ENCODE measurements at regions not wholly inside any gene's neighbourhood (a gene's known extent, or its start where the extent isn't known, plus 50 kb on each side); places are given as distances from the start of the nearest gene placed in this dataset.

DNA sequence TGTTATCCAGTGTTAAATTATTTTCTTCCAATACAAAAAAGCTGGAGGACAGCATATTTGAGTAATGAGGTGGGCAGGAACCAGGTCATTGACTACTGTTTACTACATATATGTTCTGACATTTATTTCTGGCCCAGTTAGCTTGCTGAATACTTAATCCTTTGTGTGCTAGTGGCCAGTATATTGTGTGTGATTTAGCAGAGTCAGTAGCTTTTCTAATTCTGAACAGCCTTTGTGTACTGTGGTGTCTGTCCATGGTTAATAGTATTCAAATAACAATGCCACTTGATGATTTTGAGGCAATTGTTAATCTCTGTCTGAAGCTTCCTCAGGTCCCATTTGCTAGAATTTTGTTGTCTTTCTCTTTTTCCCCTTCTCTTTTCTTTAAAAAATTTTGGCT lies 286.5 kb upstream of the E2F7 start:
- no peaks in the 10 kb centered on the region for H3K36me3 ChIP-seq (ENCODE audit: insufficient read depth, insufficient read length, low read length)
- H3K4me3 ChIP-seq (ENCODE audit: insufficient read length, low read depth): no peak overlapping the region
- H3K4me1 ChIP-seq (ENCODE audit: insufficient read depth, insufficient read length): no peaks in the 10 kb centered on the region
- TF ChIP-seq SUZ12 (IDR thresholded peaks at IDR 0.05; ENCODE audit: extremely low read depth, insufficient read depth, insufficient read length) (no peak), YY1 (IDR thresholded peaks at IDR 0.05; ENCODE audit: insufficient read depth, insufficient read length) (no peak), ZNF274 (IDR thresholded peaks at IDR 0.05; ENCODE audit: low read depth, low read length) (no peak)
- no peaks in the 10 kb centered on the region for H3K27me3 ChIP-seq (ENCODE audit: insufficient read depth, insufficient read length)
- H3K9me3 ChIP-seq (ENCODE audit: insufficient read depth, low read length): no peaks in the 10 kb centered on the region
- no peak for DNase-seq (ENCODE audit: low read depth, low spot score)
- no peak overlapping the region for H3K9ac ChIP-seq (ENCODE audit: insufficient read length, low read depth)

DNA sequence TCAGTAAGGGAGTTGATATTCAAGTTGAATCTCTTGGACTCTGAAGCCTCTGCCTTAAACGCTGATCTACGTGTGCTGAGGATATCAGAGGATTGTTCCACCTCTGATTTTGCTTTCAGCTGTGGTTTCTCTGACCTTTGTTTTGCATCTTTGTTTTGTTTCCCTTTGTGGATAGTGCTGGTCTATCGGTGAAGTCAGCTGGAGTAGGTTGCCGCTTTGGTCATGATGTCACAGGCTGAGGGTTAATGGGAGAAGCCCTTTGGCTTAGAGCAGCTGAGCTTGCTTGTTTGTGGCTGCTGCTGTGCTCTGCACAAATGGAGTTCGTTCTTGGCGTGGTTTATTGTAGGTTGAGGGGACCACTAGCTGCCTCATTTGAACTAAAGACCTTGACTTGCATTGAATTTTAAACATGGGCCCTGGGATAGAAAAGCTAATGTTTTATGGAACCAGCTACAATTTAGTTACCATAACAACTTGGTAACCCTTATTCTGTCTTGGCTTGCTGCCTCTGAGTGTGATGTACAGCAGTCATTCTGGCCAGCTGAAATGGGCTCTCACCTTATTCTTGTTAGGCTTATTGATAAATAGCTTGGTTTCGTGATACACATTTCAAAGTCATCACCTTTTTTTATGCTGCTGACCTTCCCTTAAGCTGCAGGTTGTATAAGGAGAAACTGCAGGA lies 284.5 kb upstream of the E2F7 start:
- no peaks in the 10 kb centered on the region for H3K4me1 ChIP-seq (ENCODE audit: insufficient read depth, insufficient read length)
- TF ChIP-seq SUZ12 (IDR thresholded peaks at IDR 0.05; ENCODE audit: extremely low read depth, insufficient read depth, insufficient read length) (no peak), YY1 (IDR thresholded peaks at IDR 0.05; ENCODE audit: insufficient read depth, insufficient read length) (no peak)

DNA sequence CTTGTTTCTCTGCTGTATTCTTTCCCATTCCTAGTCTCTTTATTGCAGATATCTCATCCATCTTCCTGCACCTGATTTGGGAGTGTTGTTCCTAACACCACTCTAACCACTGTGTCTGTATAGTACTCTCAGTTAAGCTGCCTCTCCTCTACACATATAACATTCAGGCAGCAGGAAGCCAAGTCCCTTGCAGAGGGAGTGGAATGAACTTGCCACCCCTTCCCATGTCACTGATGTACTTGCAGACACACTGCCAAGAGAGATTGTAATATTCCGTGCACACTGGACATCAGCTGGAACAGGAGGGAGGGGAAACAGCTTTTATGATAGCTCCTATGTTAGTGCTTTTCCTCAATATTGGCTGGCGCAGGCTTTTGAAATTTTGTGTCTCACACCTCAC lies 281.6 kb upstream of the E2F7 start:
- TF ChIP-seq ZNF274 (IDR thresholded peaks at IDR 0.05; ENCODE audit: low read depth, low read length) (no peak), YY1 (IDR thresholded peaks at IDR 0.05; ENCODE audit: insufficient read depth, insufficient read length) (no peak), SUZ12 (IDR thresholded peaks at IDR 0.05; ENCODE audit: extremely low read depth, insufficient read depth, insufficient read length) (no peak)
- no peaks in the 10 kb centered on the region for H3K4me1 ChIP-seq (ENCODE audit: insufficient read depth, insufficient read length)
- H3K27me3 ChIP-seq (ENCODE audit: insufficient read depth, insufficient read length): no peaks in the 10 kb centered on the region
- H3K36me3 ChIP-seq (ENCODE audit: insufficient read depth, insufficient read length, low read length): no peaks in the 10 kb centered on the region
- H3K9me3 ChIP-seq (ENCODE audit: insufficient read depth, low read length): no peaks in the 10 kb centered on the region
- H3K9ac ChIP-seq (ENCODE audit: insufficient read length, low read depth): no peak overlapping the region
- DNase-seq (ENCODE audit: low read depth, low spot score): no peak
- no peak overlapping the region for H3K4me3 ChIP-seq (ENCODE audit: insufficient read length, low read depth)

More for the DNA sequence above, 284.5 kb upstream of the E2F7 start:
- no peak overlapping the region for H3K9ac ChIP-seq (ENCODE audit: insufficient read length, low read depth)
- no peaks in the 10 kb centered on the region for H3K27me3 ChIP-seq (ENCODE audit: insufficient read depth, insufficient read length)
- H3K4me3 ChIP-seq (ENCODE audit: insufficient read length, low read depth): no peak overlapping the region
- H3K36me3 ChIP-seq (ENCODE audit: insufficient read depth, insufficient read length, low read length): no peaks in the 10 kb centered on the region
- no peak for DNase-seq (ENCODE audit: low read depth, low spot score)
- H3K9me3 ChIP-seq (ENCODE audit: insufficient read depth, low read length): no peaks in the 10 kb centered on the region

DNA sequence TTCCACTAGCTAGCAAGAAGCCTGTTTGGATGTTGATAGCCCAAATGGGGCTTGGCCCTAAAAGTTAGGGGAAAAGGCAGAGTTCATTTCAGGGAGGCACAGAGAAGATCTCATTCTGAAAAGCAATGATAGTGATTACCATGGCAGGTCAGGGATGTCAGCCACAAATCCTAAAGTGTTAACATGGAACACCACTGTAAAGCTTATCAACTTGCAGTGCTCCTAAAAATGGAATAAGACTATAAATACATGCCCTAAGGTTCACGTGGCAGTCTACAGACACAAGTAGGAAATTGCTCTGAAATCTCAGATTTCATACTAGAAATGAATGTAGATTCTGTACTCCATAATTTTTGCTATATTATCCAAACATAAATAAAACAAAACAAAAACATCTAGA lies 280.0 kb upstream of the E2F7 start:
- no peak for TF ChIP-seq YY1 (IDR thresholded peaks at IDR 0.05; ENCODE audit: insufficient read depth, insufficient read length)
- DNase-seq (ENCODE audit: low read depth, low spot score): no peak
- Histone ChIP-seq H3K9me3 (ENCODE audit: insufficient read depth, low read length) (no peaks in the 10 kb centered on the region), H3K36me3 (ENCODE audit: insufficient read depth, insufficient read length, low read length) (no peaks in the 10 kb centered on the region), H3K27me3 (ENCODE audit: insufficient read depth, insufficient read length) (no peaks in the 10 kb centered on the region), H3K4me3 (ENCODE audit: insufficient read length, low read depth) (no peak overlapping the region), H3K9ac (ENCODE audit: insufficient read length, low read depth) (no peak overlapping the region), H3K4me1 (ENCODE audit: insufficient read depth, insufficient read length) (no peaks in the 10 kb centered on the region)

DNA sequence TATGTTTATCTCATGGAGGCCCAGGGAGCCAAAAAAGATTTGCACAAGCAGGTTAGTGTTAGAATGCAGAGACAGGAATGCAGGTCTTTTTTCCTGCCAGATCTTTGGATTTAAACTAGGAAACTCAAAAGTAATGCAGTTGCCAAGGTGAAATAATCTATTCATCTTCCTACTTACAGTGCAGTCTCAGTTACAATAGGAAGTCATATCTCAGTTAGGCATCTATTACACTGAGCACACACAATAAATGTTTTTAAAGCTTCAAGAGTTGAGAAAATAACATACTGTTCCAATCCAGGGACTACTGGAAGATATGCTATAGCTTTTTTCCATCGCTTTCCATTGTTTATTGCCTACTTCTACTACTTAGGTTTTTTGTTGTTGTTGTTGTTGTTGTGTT lies 279.3 kb upstream of the E2F7 start:
- Histone ChIP-seq H3K27me3 (ENCODE audit: insufficient read depth, insufficient read length) (no peaks in the 10 kb centered on the region), H3K4me1 (ENCODE audit: insufficient read depth, insufficient read length) (no peaks in the 10 kb centered on the region)
- TF ChIP-seq SUZ12 (IDR thresholded peaks at IDR 0.05; ENCODE audit: extremely low read depth, insufficient read depth, insufficient read length) (no peak), ZNF274 (IDR thresholded peaks at IDR 0.05; ENCODE audit: low read depth, low read length) (no peak), YY1 (IDR thresholded peaks at IDR 0.05; ENCODE audit: insufficient read depth, insufficient read length) (no peak)

DNA sequence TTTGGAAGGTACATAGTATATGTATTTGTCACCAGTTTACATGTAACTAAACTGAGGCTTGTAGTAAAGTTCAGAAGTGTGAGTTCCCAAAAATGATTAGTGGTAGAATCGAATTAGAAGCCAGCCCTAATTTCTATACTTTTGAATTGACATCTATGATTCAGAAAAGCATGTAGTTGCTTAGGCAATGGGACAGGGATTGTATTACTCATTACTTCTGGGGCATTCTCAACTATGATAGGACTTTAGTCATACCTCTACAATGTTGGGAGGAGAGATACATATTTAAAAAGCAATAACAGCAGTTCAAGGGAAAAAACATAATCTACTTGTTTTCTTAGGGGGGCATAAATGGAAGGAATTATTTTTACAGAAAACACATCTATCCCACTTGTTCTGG lies 277.9 kb upstream of the E2F7 start:
- no peaks in the 10 kb centered on the region for H3K4me1 ChIP-seq (ENCODE audit: insufficient read depth, insufficient read length)
- H3K4me3 ChIP-seq (ENCODE audit: insufficient read length, low read depth): no peak overlapping the region
- H3K36me3 ChIP-seq (ENCODE audit: insufficient read depth, insufficient read length, low read length): no peaks in the 10 kb centered on the region
- no peaks in the 10 kb centered on the region for H3K9me3 ChIP-seq (ENCODE audit: insufficient read depth, low read length)
- no peak for TF ChIP-seq YY1 (IDR thresholded peaks at IDR 0.05; ENCODE audit: insufficient read depth, insufficient read length)
- TF ChIP-seq SUZ12 (IDR thresholded peaks at IDR 0.05; ENCODE audit: extremely low read depth, insufficient read depth, insufficient read length): no peak
- TF ChIP-seq ZNF274 (IDR thresholded peaks at IDR 0.05; ENCODE audit: low read depth, low read length): no peak
- no peaks in the 10 kb centered on the region for H3K27me3 ChIP-seq (ENCODE audit: insufficient read depth, insufficient read length)
- no peak overlapping the region for H3K9ac ChIP-seq (ENCODE audit: insufficient read length, low read depth)
- no peak for DNase-seq (ENCODE audit: low read depth, low spot score)

More for the DNA sequence above, 279.3 kb upstream of the E2F7 start:
- no peak overlapping the region for H3K9ac ChIP-seq (ENCODE audit: insufficient read length, low read depth)
- H3K9me3 ChIP-seq (ENCODE audit: insufficient read depth, low read length): no peaks in the 10 kb centered on the region
- H3K4me3 ChIP-seq (ENCODE audit: insufficient read length, low read depth): no peak overlapping the region
- H3K36me3 ChIP-seq (ENCODE audit: insufficient read depth, insufficient read length, low read length): no peaks in the 10 kb centered on the region
- no peak for DNase-seq (ENCODE audit: low read depth, low spot score)

DNA sequence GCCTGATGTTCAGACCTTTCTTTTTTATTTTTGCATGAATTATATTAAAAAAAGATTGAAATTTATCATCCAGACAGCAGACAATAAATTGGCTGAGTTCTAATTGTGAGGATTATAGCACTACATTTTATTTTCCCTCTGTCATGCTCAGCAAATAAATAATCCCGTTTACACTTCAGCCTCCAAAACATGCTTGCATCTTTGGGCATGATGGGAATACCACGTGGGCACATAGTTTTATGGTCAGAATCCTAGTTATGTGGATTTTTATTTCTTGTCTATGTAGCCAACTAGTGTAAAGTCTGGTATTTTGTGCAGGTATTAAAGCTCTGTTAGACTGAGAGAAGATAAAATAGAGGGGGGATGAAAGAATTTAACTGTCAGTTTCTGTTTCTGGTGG lies 276.9 kb upstream of the E2F7 start:
- H3K36me3 ChIP-seq (ENCODE audit: insufficient read depth, insufficient read length, low read length): no peaks in the 10 kb centered on the region
- no peak for DNase-seq (ENCODE audit: low read depth, low spot score)
- H3K27me3 ChIP-seq (ENCODE audit: insufficient read depth, insufficient read length): no peaks in the 10 kb centered on the region
- H3K4me1 ChIP-seq (ENCODE audit: insufficient read depth, insufficient read length): no peaks in the 10 kb centered on the region
- no peak overlapping the region for H3K4me3 ChIP-seq (ENCODE audit: insufficient read length, low read depth)
- no peak for TF ChIP-seq ZNF274 (IDR thresholded peaks at IDR 0.05; ENCODE audit: low read depth, low read length)
- no peak for TF ChIP-seq SUZ12 (IDR thresholded peaks at IDR 0.05; ENCODE audit: extremely low read depth, insufficient read depth, insufficient read length)
- TF ChIP-seq YY1 (IDR thresholded peaks at IDR 0.05; ENCODE audit: insufficient read depth, insufficient read length): no peak
- no peak overlapping the region for H3K9ac ChIP-seq (ENCODE audit: insufficient read length, low read depth)
- no peaks in the 10 kb centered on the region for H3K9me3 ChIP-seq (ENCODE audit: insufficient read depth, low read length)

Data from NT2/D1 (cell line).